NCI-H510A treated with DMSO at 0.1 percent for 48 hours (cell line): ENCODE measurements at regions not wholly inside any gene's neighbourhood (a gene's known extent, or its start where the extent isn't known, plus 50 kb on each side); places are given as distances from the start of the nearest gene placed in this dataset.

ENCODE experiments used
- DNase-seq: peaks from one replicate; lab custom pipeline; 2025; lab: John Stamatoyannopoulos, UW

DNA sequence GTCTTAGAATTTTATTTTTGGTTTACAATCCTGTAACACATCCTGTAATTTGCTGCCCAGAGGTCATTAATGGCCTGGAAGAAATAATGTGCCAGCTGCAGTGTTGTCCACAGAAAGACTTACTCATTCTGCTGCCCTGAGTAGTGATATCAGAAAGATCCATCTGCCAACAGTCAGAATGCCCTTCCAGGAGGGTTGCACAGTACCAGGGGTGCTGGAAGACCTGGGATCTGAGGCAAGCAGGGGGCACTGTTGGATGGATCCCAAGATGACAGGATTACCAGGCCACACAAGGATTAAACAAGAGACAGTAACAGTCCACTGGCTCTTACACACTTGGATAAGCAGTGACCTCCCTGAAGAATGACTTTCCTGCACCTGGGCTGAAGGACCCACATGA is 93.8 kb upstream of the TOP3B start:
- no peak for DNase-seq

GRCh38 chr22:22075382-22076163 is 93.0 kb upstream of the TOP3B start:
- no peak for DNase-seq

- no peak for DNase-seq
Observed at GRCh38 chr22:22074634-22075381, 92.2 kb upstream of the TOP3B start.

- DNase-seq: no peak
Observed at GRCh38 chr22:22073769-22074561, 91.4 kb upstream of the TOP3B start.

GRCh38 chr22:22072169-22072836 is 89.7 kb upstream of the TOP3B start:
- DNase-seq: no peak

DNA sequence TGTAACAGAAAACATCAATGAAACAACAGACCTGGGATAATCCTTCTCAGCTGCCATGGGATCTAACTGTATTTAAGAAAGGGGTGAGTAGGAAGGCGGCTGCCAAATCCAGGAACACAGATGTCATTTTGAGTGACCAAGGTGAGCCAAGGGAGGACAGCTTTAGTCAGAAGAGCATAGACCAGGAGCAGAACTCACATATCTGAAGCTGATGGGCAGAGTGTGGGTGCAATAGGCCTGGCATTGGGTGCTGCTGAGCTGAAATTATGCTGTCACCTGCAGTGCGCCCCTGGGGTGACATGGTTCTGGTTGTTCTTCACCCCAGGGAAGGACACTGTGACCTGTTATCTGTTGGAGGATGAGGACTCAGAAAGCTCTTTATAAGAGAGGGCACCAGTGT is 88.9 kb upstream of the TOP3B start:
- no peak for DNase-seq

DNA sequence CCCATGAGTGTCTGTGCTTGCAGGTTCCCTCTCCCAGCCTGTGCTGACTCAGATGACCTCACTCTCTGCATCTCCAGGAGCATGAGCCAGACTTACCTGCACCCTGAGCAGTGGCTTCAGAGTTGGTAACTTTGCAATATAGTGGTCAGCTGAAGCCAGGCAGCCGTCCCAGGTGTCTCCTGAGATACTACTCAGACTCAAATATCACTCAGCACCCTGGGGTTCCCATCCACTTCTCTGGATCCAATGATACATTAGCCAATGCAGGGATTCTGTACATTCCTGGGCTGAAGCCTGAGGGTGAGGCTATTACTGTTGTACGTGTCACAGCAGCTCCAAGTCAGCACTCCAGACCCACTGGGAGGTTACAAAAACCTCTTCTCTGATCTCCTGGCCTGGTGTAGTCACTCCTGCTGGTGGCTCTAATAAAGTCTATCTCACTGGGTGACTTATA is 87.8 kb upstream of the TOP3B start:
- no peak for DNase-seq

DNA sequence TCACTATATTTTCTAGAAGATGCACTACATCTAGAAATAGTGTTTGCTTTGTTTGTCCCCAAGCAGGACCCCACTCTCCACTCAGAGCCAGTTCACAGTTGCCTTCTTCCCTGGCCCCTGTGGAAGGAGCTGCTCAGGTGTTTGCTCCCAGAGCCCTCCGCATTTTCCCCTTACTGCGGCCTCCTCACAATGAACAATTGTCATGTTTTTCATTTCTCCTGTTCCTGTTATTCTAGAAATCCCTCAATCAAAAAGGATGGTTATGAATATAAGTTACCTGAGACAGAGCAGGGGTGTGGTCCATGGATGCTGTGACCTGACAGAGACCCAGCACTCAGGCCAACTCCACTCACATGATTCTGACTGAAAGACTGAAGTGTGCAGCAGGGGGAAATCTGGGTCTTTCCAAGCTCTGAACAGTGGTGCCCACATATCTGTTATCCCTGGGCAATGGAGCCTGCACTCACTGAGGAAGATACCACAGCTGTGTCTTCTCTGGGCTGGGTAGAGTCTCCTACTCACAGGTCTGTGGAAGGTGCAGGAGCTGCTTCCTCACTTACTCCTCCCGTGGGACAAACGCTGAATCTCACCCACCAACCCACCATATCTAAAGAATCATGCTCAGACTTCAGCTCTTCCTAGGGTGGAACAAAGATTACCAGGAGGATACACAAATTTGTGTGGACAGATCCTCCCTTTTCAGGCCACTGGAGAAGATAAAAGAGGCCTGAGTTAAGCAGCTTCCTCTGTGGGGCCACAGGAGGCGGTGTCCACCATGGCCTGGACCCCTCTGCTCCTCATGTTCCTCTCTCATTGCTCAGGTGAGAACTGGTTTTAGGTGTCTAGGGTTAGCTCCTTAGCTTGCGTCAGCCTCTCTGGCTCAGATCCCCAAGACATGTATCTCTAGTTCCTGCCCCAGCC is 87.1 kb upstream of the TOP3B start:
- no peak for DNase-seq

DNA sequence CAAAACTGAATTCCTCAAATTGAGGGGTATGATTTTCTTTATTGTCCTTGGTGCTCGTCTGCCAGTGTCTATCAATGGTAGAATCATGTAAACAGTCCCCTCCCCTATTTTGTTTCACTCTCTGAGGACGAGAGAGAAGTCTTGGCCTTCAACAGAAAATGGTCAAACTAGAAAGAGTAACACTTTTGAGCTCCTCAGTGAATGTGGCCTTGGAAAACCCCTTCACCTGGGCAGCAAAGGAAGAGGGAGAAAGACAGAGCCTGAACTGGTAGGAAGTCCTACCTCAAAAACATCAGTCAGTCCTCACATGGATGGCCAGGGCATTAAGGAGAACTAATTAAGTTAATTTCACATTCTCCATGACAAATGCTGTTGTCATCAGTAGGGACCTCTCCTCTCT is 86.1 kb upstream of the TOP3B start:
- DNase-seq: no peak

DNA sequence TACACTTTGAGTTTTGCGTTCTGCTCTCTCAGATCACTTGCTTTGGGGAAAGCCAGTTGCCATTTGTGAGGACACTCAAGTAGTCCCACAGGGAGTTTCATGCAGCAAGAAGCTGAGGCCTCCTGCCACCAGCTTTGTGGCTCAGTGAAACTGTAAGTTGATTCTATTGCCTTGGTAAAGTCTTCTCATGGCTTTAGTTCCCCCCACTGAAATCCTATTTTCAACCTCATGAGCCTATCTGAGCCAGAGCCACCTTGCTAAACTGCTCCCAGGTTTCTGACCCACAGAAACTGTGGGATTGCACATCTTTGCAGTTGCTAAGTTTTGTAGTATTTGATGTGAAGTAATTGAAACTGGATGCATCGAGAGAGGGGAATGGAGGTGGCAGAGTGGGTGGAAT is 85.4 kb upstream of the TOP3B start:
- DNase-seq: no peak

GRCh38 chr22:22067192-22067591 is 84.6 kb upstream of the TOP3B start:
- no peak for DNase-seq

GRCh38 chr22:22064580-22064979 is 82.0 kb upstream of the TOP3B start:
- no peak for DNase-seq

DNA sequence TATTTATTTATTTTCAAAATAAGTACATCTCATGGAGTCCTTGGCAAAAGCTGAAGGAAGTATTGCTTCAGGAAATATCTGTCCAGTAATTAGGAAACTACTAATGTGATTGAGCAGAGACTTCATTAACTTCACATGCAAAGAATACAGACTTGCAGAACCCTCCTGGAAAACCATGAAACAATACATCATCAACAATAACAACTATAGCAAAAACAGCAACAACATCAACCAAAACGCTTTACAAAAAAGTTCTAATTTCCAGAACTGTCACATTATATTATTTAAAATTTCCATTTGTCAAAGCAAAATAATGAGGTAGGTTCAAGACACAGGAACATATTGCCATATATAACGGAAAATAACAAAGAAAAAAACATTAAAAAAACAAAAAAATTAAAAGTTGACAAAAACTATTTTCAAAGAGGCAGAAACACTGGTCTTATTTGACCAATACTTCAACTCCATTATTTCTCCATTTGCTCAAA is 79.8 kb upstream of the TOP3B start:
- DNase-seq: no peak

DNA sequence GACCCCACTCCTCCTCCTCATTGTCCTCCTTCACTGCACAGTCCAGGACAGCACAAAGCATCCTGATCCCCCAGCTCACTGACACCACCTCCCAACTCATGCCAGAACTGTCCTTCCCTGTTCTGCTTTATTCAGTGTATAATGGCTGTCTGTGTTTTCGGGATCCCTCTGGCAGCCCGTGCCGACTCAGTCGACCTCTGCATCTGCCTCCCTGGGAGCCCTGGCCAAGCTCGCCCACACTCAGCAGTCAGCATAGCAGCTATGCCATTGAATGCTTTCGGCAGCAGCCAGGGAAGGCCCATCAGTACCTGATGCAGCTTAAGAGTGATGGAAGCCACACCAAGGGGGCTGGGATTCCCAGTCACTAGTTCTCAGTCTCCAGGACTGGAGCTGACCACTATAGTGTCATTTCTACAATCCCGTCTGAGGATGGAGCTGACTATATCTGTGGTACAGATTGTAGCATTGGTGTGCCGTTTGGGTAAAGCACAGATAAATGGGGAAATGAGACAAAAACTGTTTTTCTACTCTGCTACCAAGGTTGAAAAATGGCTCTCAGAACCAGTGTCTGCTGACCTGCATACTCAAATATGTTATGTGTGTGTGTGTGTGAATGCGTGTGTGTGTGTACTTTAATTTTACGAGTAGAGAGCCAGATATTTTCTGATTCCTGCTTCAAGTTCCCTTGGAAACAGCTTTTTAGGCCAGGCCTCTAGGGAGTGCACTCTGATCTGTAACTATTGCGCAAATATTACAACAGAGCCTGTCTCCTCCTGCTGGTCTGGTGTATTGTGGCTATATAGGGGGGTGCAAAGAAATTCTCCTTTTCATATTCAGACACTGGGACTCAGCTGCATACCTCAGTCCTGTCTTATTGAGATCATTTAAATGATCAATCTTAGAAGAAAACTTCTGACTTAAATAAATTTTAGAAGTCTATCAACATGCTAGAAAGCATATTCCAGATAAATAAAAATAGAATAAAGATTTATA is 78.8 kb upstream of the TOP3B start:
- no peak for DNase-seq

GRCh38 chr22:22060200-22061084 is 77.9 kb upstream of the TOP3B start:
- peak; percentile 0 for DNase-seq

DNA sequence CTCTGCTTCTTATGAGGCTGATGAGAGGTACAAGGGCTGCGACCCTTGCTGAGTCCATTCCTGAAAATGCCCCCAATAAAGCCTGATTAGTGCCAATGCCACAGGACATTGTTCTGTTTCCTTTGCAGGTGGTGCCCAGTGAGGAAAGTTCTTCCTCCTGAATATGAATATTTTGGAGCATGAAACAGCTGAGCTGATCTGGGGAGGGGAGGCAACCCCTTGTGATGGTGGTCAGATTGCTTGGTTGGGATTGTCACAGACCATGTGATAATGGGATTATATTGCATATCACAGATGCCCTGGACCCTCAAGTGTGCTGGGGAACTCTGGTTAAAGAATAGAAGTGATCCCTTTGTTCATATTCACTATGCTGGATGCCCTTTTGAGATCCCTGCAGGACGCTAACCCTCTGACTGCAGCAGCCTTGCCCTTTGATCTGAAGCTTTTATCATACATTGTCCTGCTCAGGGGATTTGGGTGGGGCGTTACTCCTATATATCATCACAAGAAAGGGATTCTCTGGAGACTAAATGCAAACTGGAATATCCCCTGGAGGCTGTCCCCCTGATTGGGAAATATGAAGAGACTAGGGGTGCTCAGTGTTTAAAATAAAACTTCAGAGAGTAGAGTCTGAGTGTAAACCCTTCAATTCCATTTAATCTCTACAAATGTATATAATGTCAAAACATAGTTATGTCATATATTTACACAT is 76.9 kb upstream of the TOP3B start:
- no peak for DNase-seq

DNA sequence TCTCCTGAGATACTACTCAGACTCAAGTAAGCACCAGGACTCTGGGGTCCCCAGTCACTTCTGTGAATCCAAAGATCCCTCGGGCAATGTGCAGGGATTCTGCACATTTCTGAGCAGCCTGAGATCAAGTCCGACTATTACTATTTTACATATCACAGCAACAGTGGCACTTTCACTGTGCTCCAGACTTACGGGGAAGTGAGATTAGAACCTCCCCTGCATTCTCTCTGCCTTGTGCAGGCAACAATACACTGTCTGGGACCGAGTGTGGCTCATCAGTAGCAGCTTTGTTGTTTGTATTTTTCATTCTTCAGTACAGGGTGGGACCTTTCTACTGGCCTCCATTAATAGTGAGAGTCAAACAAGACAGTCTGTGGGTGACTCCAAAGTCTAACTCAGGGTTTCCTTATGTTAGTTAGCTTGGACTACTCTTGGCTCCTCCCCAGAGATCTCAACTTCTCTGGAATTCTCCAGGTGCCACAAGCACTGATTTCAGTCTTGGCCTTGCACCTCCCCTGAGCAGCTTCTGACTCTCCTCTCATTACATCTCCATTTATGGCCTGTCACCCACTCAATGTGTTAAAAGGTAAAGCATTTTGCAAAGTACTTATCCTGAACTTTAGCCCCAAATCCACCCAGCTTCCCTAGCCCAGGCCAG is 76.2 kb upstream of the TOP3B start:
- no peak for DNase-seq
